GM23338 (cell line): ENCODE measurements at regions not wholly inside any gene's neighbourhood (a gene's known extent, or its start where the extent isn't known, plus 50 kb on each side); places are given as distances from the start of the nearest gene placed in this dataset.

ENCODE experiments used
- ATAC-seq: fragments of 200-7000 bp; cut with Tn5 transposase; 3 replicates; pipeline ENCODE4 v1.9.1; 2020
- DNase-seq: peaks from one replicate; pipeline ENCODE4 v3.0.0-alpha.2; 2015; ENCODE audit warnings: low spot score
- H2AFZ ChIP-seq: fragments of 200-600 bp; sonication (generic); 2 replicates; pipeline ENCODE4 v1.8.0; 2016; ENCODE audit warnings: antibody characterized with exemption, mild to moderate bottlenecking, moderate library complexity
- H3F3A ChIP-seq: fragments of 200-600 bp; sonication (generic); replicated peaks from 2 replicates; pipeline ENCODE4 v1.8.0; 2017; ENCODE audit warnings: antibody characterized with exemption, mixed run types, low read depth
- H3K27ac ChIP-seq: fragments of 200-600 bp; sonication (generic); 2 replicates; pipeline ENCODE4 v1.6.1; 2016; ENCODE audit warnings: low read depth
- H3K27me3 ChIP-seq: fragments of 200-600 bp; sonication (generic); 2 replicates; pipeline ENCODE4 v1.8.0; 2016; ENCODE audit warnings: mild to moderate bottlenecking, mixed run types, moderate library complexity; ENCODE audit not compliant: insufficient read depth
- H3K36me3 ChIP-seq: fragments of 200-600 bp; sonication (generic); 2 replicates; pipeline ENCODE4 v1.8.0; 2016; ENCODE audit warnings: mild to moderate bottlenecking; ENCODE audit not compliant: insufficient read depth
- H3K4me1 ChIP-seq: fragments of 200-600 bp; sonication (generic); 2 replicates; pipeline ENCODE4 v1.8.0; 2016; ENCODE audit warnings: mild to moderate bottlenecking, moderate library complexity; ENCODE audit not compliant: insufficient read depth
- H3K4me2 ChIP-seq: fragments of 200-600 bp; sonication (generic); 2 replicates; pipeline ENCODE4 v1.7.1; 2017; ENCODE audit warnings: mixed run types
- H3K4me3 ChIP-seq: fragments of 200-600 bp; sonication (generic); 2 replicates; pipeline ENCODE4 v1.6.1; 2016; ENCODE audit warnings: mixed run types
- H3K79me2 ChIP-seq: fragments of 200-600 bp; sonication (generic); replicated peaks from 2 replicates; pipeline ENCODE4 v1.8.0; 2017; ENCODE audit warnings: mild to moderate bottlenecking; ENCODE audit not compliant: insufficient read depth
- H3K9me2 ChIP-seq: fragments of 200-600 bp; sonication (generic); 2 replicates; pipeline ENCODE4 v1.8.0; 2017; ENCODE audit not compliant: insufficient read depth
- H4K20me1 ChIP-seq: fragments of 200-600 bp; sonication (generic); replicated peaks from 2 replicates; pipeline ENCODE4 v1.8.0; 2017; ENCODE audit warnings: mild to moderate bottlenecking; ENCODE audit not compliant: insufficient read depth
- H3K27ac Mint-ChIP-seq: 2 replicates; pipeline ENCODE4 v1.8.0; 2020; ENCODE audit warnings: inconsistent platforms, mild to moderate bottlenecking, moderate library complexity, mixed read lengths
- H3K27me3 Mint-ChIP-seq: 3 replicates; pipeline ENCODE4 v1.8.0; 2022; ENCODE audit warnings: low read depth, mild to moderate bottlenecking, moderate library complexity, mixed read lengths, inconsistent platforms; ENCODE audit not compliant: insufficient read depth, poor library complexity
- H3K36me3 Mint-ChIP-seq: 3 replicates; pipeline ENCODE4 v1.8.0; 2021; ENCODE audit warnings: low read depth, mild to moderate bottlenecking, inconsistent platforms, moderate library complexity, mixed read lengths
- H3K4me1 Mint-ChIP-seq: 3 replicates; pipeline ENCODE4 v1.8.0; 2020; ENCODE audit warnings: mild to moderate bottlenecking, inconsistent platforms, mixed read lengths
- H3K4me3 Mint-ChIP-seq: 3 replicates; pipeline ENCODE4 v1.8.0; 2021; ENCODE audit warnings: moderate library complexity, mild to moderate bottlenecking, inconsistent platforms, mixed read lengths
- H3K9me3 Mint-ChIP-seq: 3 replicates; pipeline ENCODE4 v1.8.0; 2020; ENCODE audit warnings: moderate library complexity, mild to moderate bottlenecking, inconsistent platforms, mixed read lengths
- CREB1 ChIP-seq: fragments of 250-450 bp; sonication (Bioruptor Pico); IDR thresholded peaks from 2 replicates; pipeline ENCODE4 v1.5.0; 2020; ENCODE audit warnings: low read depth, mild to moderate bottlenecking, moderate library complexity
- ETS1 ChIP-seq: IDR thresholded peaks from 2 replicates; pipeline ENCODE4 v1.6.1; 2016; ENCODE audit warnings: antibody characterized with exemption
- EZH2 ChIP-seq: fragments of 200-600 bp; sonication (generic); IDR thresholded peaks from one replicate; pipeline ENCODE4 v1.8.0; 2017; ENCODE audit warnings: antibody characterized with exemption, mild to moderate bottlenecking, low read depth; ENCODE audit not compliant: unreplicated experiment
- JUNB ChIP-seq: IDR thresholded peaks from one replicate; pipeline ENCODE4 v1.6.1; 2016; ENCODE audit warnings: antibody characterized with exemption; ENCODE audit not compliant: unreplicated experiment
- NANOG ChIP-seq: IDR thresholded peaks from 2 replicates; pipeline ENCODE4 v1.6.1; 2016; ENCODE audit warnings: antibody characterized with exemption, borderline replicate concordance
- POLR2AphosphoS5 ChIP-seq: IDR thresholded peaks from 2 replicates; pipeline ENCODE4 v1.6.1; 2016; ENCODE audit warnings: antibody characterized with exemption, low read depth
- ZNF114 ChIP-seq: fragments of 250-450 bp; sonication (Bioruptor Pico); IDR thresholded peaks from 2 replicates; pipeline ENCODE4 v1.5.0; 2020; ENCODE audit warnings: mild to moderate bottlenecking, moderate library complexity
- ZNF331 ChIP-seq: fragments of 250-450 bp; sonication (Bioruptor Pico); IDR thresholded peaks from 2 replicates; pipeline ENCODE4 v1.5.0; 2020; ENCODE audit warnings: low read depth, mild to moderate bottlenecking, moderate library complexity
- TF ChIP-seq, protein P1 (sequence below): fragments of 250-450 bp; sonication (Bioruptor Pico); IDR thresholded peaks from 2 replicates; pipeline ENCODE4 v1.5.0; 2020; ENCODE audit warnings: mild to moderate bottlenecking, moderate library complexity

DNA sequence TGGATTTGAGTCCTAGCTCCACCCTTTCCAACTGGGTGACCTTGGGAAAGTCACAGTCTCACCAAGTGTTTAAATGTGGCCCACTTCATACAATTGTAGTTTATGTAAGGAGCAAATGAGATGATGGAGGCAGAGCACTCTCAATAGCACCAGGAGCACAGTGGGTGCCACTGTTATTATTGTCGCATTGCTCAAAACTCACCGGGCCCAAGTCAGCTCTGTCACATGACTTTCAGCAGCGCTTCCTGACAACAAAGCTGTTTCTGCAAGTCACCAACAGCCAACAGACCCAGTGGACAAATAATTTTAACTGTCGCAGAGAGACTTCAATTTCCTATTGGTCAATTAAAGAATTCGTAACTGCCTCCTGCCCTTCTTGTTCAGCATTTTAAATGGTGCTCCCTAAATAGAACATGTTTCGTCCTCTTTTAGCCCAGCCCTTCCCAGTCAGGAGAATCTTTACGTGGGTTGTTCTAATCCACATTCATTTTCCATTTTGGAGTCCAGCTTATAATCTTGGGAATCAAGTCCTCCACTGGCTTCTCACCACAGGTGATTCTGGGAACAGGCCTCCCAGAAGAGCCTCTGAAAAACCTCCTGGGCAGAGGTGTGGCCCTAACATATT, 415.6 kb upstream of the NPVF start (continued):
- TF ChIP-seq ZNF114 (CRISPR knock-in tag) (no peak), EZH2 (no peak), ETS1 (no peak), POLR2AphosphoS5 (no peak), JUNB (no peak)

GRCh38 chr7:25646726-25647413, 418.6 kb upstream of the NPVF start:
- TF ChIP-seq ZNF331 (CRISPR knock-in tag): no peak
- TF ChIP-seq NANOG: no peak
- no peak for TF ChIP-seq ETS1
- no peak for TF ChIP-seq JUNB
- no peak for TF ChIP-seq CREB1 (CRISPR knock-in tag)
- no peaks in the 10 kb centered on the region for H3K27me3 Mint-ChIP-seq
- Histone ChIP-seq H3K36me3 (no peaks in the 10 kb centered on the region), H3K27me3 (no peaks in the 10 kb centered on the region), H3K27ac (no peak overlapping the region), H3K79me2 (no peaks in the 10 kb centered on the region), H4K20me1 (no peaks in the 10 kb centered on the region), H3K4me2 (no peak overlapping the region), H3K4me1 (no peaks in the 10 kb centered on the region), H2AFZ (no peak overlapping the region), H3K4me3 (no peak overlapping the region), H3F3A (no peaks in the 10 kb centered on the region), H3K9me2 (0 out of 2 replicates have a peak, but pooled peaks cover 1% of the 10 kb centered on the region)
- ATAC-seq: no peak
- H3K9me3 Mint-ChIP-seq: no peaks in the 10 kb centered on the region
- H3K4me1 Mint-ChIP-seq: no peaks in the 10 kb centered on the region; the same call in 2 of the 3 replicates
- no peaks in the 10 kb centered on the region for H3K36me3 Mint-ChIP-seq
- H3K27ac Mint-ChIP-seq: no peak overlapping the region
- H3K4me3 Mint-ChIP-seq: no peak overlapping the region
- no peak for DNase-seq

DNA sequence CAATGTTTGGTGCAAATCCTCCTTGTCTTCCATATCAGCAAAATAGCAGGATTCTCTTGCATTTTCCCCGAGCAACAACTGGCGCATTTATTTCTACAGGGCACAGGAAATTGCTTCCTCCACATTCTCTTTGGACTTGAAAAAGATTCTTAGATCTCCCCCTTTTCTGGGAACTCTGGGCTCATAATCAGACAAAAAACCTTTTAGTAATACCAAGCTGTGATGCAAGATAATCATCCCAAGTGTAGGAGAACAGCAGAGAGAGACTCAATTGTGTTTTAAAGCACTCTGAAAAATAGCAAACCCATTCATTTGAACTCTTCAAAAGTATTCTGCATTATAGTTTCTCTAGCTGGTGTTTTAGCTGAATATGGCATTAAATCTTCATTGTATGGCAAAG, 419.6 kb upstream of the NPVF start:
- Mint-ChIP-seq H3K4me3 (no peak overlapping the region), H3K36me3 (no peaks in the 10 kb centered on the region), H3K4me1 (no peaks in the 10 kb centered on the region; the same call in 2 of the 3 replicates), H3K9me3 (no peaks in the 10 kb centered on the region; the same call in 2 of the 3 replicates), H3K27ac (no peak overlapping the region), H3K27me3 (no peaks in the 10 kb centered on the region)
- Histone ChIP-seq H3K4me2 (no peak overlapping the region), H3K79me2 (no peaks in the 10 kb centered on the region), H3K27me3 (no peaks in the 10 kb centered on the region), H4K20me1 (no peaks in the 10 kb centered on the region), H2AFZ (no peak overlapping the region), H3K4me1 (no peaks in the 10 kb centered on the region), H3K4me3 (no peak overlapping the region), H3K36me3 (no peaks in the 10 kb centered on the region), H3K27ac (no peak overlapping the region), H3K9me2 (no peaks in the 10 kb centered on the region), H3F3A (no peaks in the 10 kb centered on the region)
- DNase-seq: no peak
- no peak for ATAC-seq
- TF ChIP-seq, protein P1, sequence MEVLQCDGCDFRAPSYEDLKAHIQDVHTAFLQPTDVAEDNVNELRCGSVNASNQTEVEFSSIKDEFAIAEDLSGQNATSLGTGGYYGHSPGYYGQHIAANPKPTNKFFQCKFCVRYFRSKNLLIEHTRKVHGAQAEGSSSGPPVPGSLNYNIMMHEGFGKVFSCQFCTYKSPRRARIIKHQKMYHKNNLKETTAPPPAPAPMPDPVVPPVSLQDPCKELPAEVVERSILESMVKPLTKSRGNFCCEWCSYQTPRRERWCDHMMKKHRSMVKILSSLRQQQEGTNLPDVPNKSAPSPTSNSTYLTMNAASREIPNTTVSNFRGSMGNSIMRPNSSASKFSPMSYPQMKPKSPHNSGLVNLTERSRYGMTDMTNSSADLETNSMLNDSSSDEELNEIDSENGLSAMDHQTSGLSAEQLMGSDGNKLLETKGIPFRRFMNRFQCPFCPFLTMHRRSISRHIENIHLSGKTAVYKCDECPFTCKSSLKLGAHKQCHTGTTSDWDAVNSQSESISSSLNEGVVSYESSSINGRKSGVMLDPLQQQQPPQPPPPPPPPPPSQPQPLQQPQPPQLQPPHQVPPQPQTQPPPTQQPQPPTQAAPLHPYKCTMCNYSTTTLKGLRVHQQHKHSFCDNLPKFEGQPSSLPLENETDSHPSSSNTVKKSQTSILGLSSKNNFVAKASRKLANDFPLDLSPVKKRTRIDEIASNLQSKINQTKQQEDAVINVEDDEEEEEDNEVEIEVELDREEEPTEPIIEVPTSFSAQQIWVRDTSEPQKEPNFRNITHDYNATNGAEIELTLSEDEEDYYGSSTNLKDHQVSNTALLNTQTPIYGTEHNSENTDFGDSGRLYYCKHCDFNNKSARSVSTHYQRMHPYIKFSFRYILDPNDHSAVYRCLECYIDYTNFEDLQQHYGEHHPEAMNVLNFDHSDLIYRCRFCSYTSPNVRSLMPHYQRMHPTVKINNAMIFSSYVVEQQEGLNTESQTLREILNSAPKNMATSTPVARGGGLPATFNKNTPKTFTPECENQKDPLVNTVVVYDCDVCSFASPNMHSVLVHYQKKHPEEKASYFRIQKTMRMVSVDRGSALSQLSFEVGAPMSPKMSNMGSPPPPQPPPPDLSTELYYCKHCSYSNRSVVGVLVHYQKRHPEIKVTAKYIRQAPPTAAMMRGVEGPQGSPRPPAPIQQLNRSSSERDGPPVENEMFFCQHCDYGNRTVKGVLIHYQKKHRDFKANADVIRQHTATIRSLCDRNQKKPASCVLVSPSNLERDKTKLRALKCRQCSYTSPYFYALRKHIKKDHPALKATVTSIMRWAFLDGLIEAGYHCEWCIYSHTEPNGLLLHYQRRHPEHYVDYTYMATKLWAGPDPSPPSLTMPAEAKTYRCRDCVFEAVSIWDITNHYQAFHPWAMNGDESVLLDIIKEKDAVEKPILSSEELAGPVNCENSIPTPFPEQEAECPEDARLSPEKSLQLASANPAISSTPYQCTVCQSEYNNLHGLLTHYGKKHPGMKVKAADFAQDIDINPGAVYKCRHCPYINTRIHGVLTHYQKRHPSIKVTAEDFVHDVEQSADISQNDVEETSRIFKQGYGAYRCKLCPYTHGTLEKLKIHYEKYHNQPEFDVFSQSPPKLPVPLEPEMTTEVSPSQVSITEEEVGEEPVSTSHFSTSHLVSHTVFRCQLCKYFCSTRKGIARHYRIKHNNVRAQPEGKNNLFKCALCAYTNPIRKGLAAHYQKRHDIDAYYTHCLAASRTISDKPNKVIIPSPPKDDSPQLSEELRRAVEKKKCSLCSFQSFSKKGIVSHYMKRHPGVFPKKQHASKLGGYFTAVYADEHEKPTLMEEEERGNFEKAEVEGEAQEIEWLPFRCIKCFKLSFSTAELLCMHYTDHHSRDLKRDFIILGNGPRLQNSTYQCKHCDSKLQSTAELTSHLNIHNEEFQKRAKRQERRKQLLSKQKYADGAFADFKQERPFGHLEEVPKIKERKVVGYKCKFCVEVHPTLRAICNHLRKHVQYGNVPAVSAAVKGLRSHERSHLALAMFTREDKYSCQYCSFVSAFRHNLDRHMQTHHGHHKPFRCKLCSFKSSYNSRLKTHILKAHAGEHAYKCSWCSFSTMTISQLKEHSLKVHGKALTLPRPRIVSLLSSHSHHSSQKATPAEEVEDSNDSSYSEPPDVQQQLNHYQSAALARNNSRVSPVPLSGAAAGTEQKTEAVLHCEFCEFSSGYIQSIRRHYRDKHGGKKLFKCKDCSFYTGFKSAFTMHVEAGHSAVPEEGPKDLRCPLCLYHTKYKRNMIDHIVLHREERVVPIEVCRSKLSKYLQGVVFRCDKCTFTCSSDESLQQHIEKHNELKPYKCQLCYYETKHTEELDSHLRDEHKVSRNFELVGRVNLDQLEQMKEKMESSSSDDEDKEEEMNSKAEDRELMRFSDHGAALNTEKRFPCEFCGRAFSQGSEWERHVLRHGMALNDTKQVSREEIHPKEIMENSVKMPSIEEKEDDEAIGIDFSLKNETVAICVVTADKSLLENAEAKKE (CRISPR knock-in tag): no peak
